HEK293 (cell line): ENCODE measurements at regions not wholly inside any gene's neighbourhood (a gene's known extent, or its start where the extent isn't known, plus 50 kb on each side); places are given as distances from the start of the nearest gene placed in this dataset.
"Not testable (repeated sequence)": the region's sequence is repeated elsewhere in the genome, so short reads cannot be mapped to it uniquely, and the experiment has no call there.

Experiments
- CTCF ChIA-PET: fragments of 350-600 bp; formaldehyde crosslinking; extraction: SDS; loops from one replicate; lab custom pipeline; 2021; ENCODE audit warnings: antibody characterized with exemption; lab: Yijun Ruan, JAX
- POLR2A ChIA-PET: fragments of 300-600 bp; formaldehyde crosslinking; extraction: SDS; loops from one replicate; lab custom pipeline; 2020; ENCODE audit warnings: antibody characterized with exemption, inconsistent platforms; lab: Yijun Ruan, JAX
- H3K27ac ChIP-seq: fragments of 200-500 bp; sonication (Bioruptor generic); 2 replicates; pipeline ENCODE4 v1.5.1; 2014; ENCODE audit warnings: low read depth, low read length, control low read depth, inconsistent platforms; ENCODE audit errors: extremely low read depth
- H3K36me3 ChIP-seq, 2 experiments: fragments of 200-500 bp in 1 of 2; sonication (Bioruptor generic) in 1 of 2; 1 replicate in 1 of 2; 2 replicates in 1 of 2; pipeline ENCODE4 v1.5.1; 2014 to 2017; ENCODE audit warnings: inconsistent platforms in 2 of 2, low read length in 2 of 2; ENCODE audit not compliant: control insufficient read depth in 2 of 2, insufficient read depth in 1 of 2
- H3K4me1 ChIP-seq: fragments of 200-500 bp; sonication (Bioruptor generic); 2 replicates; pipeline ENCODE4 v1.5.1; 2014; ENCODE audit warnings: mild to moderate bottlenecking, low read length, inconsistent platforms; ENCODE audit not compliant: control insufficient read depth, insufficient read depth
- H3K4me3 ChIP-seq: 2 replicates; pipeline ENCODE4 v1.5.1; 2011; ENCODE audit warnings: low read depth, mild to moderate bottlenecking, control low read depth, low read length, moderate library complexity
- H3K9me3 ChIP-seq: fragments of 200-500 bp; sonication (Bioruptor generic); 2 replicates; pipeline ENCODE4 v1.5.1; 2014; ENCODE audit warnings: low read depth, low read length, inconsistent platforms; ENCODE audit not compliant: control insufficient read depth, insufficient read depth
- BCL11A ChIP-seq: fragments of 450-650 bp; formaldehyde crosslinking; IDR thresholded peaks from 2 replicates; pipeline ENCODE4 v1.5.1; 2016; ENCODE audit warnings: low read depth, missing biosample characterization, missing genetic modification characterization
- GLI4 ChIP-seq: fragments of 450-650 bp; formaldehyde crosslinking; IDR thresholded peaks from 2 replicates; pipeline ENCODE4 v1.5.1; 2016; ENCODE audit warnings: missing biosample characterization, missing genetic modification characterization
- KLF16 ChIP-seq: fragments of 450-650 bp; formaldehyde crosslinking; IDR thresholded peaks from 2 replicates; pipeline ENCODE4 v1.5.1; 2017; ENCODE audit warnings: missing biosample characterization, missing genetic modification characterization
- MEIS1 ChIP-seq: sonication (generic); formaldehyde crosslinking; IDR thresholded peaks from 2 replicates; pipeline ENCODE4 v1.8.1; 2022; ENCODE audit warnings: missing genetic modification reagents, mild to moderate bottlenecking, borderline replicate concordance
- PRDM1 ChIP-seq: fragments of 450-650 bp; formaldehyde crosslinking; IDR thresholded peaks from 2 replicates; pipeline ENCODE4; 2016; ENCODE audit warnings: missing biosample characterization, missing genetic modification characterization
- REPIN1 ChIP-seq: fragments of 450-650 bp; formaldehyde crosslinking; IDR thresholded peaks from 2 replicates; pipeline ENCODE4 v1.5.1; 2017; ENCODE audit warnings: missing biosample characterization, missing genetic modification characterization, low read depth
- SCRT1 ChIP-seq: fragments of 450-650 bp; formaldehyde crosslinking; IDR thresholded peaks from 2 replicates; pipeline ENCODE4 v1.5.1; 2016; ENCODE audit warnings: missing biosample characterization, missing genetic modification characterization, borderline replicate concordance
- SP2 ChIP-seq: fragments of 450-650 bp; formaldehyde crosslinking; IDR thresholded peaks from 2 replicates; pipeline ENCODE4 v1.5.1; 2016; ENCODE audit warnings: missing biosample characterization, missing genetic modification characterization
- ZBTB48 ChIP-seq: fragments of 450-650 bp; formaldehyde crosslinking; IDR thresholded peaks from 2 replicates; pipeline ENCODE4 v1.5.1; 2016; ENCODE audit warnings: missing biosample characterization, missing genetic modification characterization
- ZFP37 ChIP-seq: fragments of 450-650 bp; formaldehyde crosslinking; IDR thresholded peaks from 2 replicates; pipeline ENCODE4 v1.5.1; 2016; ENCODE audit warnings: missing biosample characterization, missing genetic modification characterization
- ZNF174 ChIP-seq: fragments of 450-650 bp; formaldehyde crosslinking; IDR thresholded peaks from 2 replicates; pipeline ENCODE4 v1.5.0; 2017; ENCODE audit warnings: missing biosample characterization, mild to moderate bottlenecking, missing genetic modification characterization
- ZNF211 ChIP-seq: fragments of 450-650 bp; formaldehyde crosslinking; IDR thresholded peaks from 2 replicates; pipeline ENCODE4 v1.5.1; 2016; ENCODE audit warnings: low read depth, missing biosample characterization, missing genetic modification characterization
- ZNF341 ChIP-seq: fragments of 450-650 bp; formaldehyde crosslinking; IDR thresholded peaks from 2 replicates; pipeline ENCODE4; 2016; ENCODE audit warnings: low read depth, missing biosample characterization, missing genetic modification characterization
- ZNF426 ChIP-seq: fragments of 450-650 bp; formaldehyde crosslinking; IDR thresholded peaks from 2 replicates; pipeline ENCODE4 v1.5.1; 2017; ENCODE audit warnings: missing biosample characterization, missing genetic modification characterization, mild to moderate bottlenecking, inconsistent platforms, moderate library complexity
- ZNF548 ChIP-seq: fragments of 450-650 bp; formaldehyde crosslinking; IDR thresholded peaks from 2 replicates; pipeline ENCODE4 v1.5.1; 2016; ENCODE audit warnings: missing biosample characterization, missing genetic modification characterization
- ZNF549 ChIP-seq: fragments of 450-650 bp; IDR thresholded peaks from 2 replicates; pipeline ENCODE4 v1.5.1; 2018; ENCODE audit warnings: missing biosample characterization, missing genetic modification characterization, mild to moderate bottlenecking, inconsistent platforms, moderate library complexity
- ZNF560 ChIP-seq: fragments of 450-650 bp; formaldehyde crosslinking; IDR thresholded peaks from 2 replicates; pipeline ENCODE4 v1.5.1; 2017; ENCODE audit warnings: missing biosample characterization, missing genetic modification characterization, borderline replicate concordance
- ZNF571 ChIP-seq: fragments of 450-650 bp; formaldehyde crosslinking; IDR thresholded peaks from 2 replicates; pipeline ENCODE4 v1.5.0; 2017; ENCODE audit warnings: missing biosample characterization, missing genetic modification characterization
- ZNF623 ChIP-seq: fragments of 450-650 bp; formaldehyde crosslinking; IDR thresholded peaks from 2 replicates; pipeline ENCODE4 v1.5.1; 2016; ENCODE audit warnings: missing biosample characterization, missing genetic modification characterization
- ZNF629 ChIP-seq: fragments of 450-650 bp; formaldehyde crosslinking; IDR thresholded peaks from 2 replicates; pipeline ENCODE4 v1.5.1; 2017; ENCODE audit warnings: missing biosample characterization, missing genetic modification characterization
- ZNF747 ChIP-seq: fragments of 450-650 bp; formaldehyde crosslinking; IDR thresholded peaks from 2 replicates; pipeline ENCODE4 v1.5.1; 2016; ENCODE audit warnings: missing biosample characterization, missing genetic modification characterization
- TF ChIP-seq, protein P1 (sequence below): fragments of 450-650 bp; formaldehyde crosslinking; IDR thresholded peaks from 2 replicates; pipeline ENCODE4 v1.5.1; 2016; ENCODE audit warnings: missing biosample characterization, missing genetic modification characterization
- TF ChIP-seq, protein P2 (sequence below): fragments of 450-650 bp; formaldehyde crosslinking; IDR thresholded peaks from 2 replicates; pipeline ENCODE4 v1.5.1; 2016; ENCODE audit warnings: missing biosample characterization, missing genetic modification characterization
- TF ChIP-seq, protein P3 (sequence below): fragments of 450-650 bp; formaldehyde crosslinking; IDR thresholded peaks from 2 replicates; pipeline ENCODE4 v1.5.1; 2016; ENCODE audit warnings: missing biosample characterization, missing genetic modification characterization

DNA sequence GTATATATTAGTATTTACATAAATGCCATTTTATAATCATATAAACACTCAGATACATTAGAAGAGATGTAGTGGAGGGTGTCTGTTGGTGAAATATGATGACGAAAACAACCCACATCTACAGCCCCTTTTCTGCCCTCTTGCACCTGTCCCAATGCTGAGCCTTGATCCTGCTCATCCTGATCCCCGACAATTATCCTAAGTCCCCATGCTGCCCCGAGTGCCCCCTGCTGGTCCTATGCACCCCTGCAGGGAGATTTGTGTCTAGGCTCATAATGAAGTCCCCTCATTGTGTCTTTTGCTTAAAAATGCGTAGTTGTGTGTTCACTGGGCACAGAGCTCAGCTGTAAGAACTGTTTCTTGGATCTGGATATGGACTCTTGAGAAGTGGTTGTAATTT lies 554.5 kb downstream of the TMEM121 start:
- TF ChIP-seq, protein P1, sequence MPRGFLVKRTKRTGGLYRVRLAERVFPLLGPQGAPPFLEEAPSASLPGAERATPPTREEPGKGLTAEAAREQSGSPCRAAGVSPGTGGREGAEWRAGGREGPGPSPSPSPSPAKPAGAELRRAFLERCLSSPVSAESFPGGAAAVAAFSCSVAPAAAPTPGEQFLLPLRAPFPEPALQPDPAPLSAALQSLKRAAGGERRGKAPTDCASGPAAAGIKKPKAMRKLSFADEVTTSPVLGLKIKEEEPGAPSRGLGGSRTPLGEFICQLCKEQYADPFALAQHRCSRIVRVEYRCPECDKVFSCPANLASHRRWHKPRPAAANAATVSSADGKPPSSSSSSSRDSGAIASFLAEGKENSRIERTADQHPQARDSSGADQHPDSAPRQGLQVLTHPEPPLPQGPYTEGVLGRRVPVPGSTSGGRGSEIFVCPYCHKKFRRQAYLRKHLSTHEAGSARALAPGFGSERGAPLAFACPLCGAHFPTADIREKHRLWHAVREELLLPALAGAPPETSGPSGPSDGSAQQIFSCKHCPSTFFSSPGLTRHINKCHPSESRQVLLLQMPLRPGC (tag by site-specific recombination): no peak
- Histone ChIP-seq H3K36me3 (no peaks in the 10 kb centered on the region), H3K4me3 (no peak overlapping the region), H3K27ac (no peak overlapping the region), H3K9me3 (no peaks in the 10 kb centered on the region), H3K4me1 (no peaks in the 10 kb centered on the region)
- CTCF ChIA-PET: no interaction called here
- POLR2A ChIA-PET: no interaction called here

GRCh38 chr14:106081721-106082120 lies 555.3 kb downstream of the TMEM121 start:
- H3K27ac ChIP-seq, H3K4me3 ChIP-seq, H3K4me1 ChIP-seq, H3K9me3 ChIP-seq, POLR2A ChIA-PET, H3K36me3 ChIP-seq: not testable (repeated sequence)
- CTCF ChIA-PET: interaction anchor here (1.2 kb wide), 1 partner anchor 13 kb away, joined by 5 read pairs; no protein-coding TSS in a partner anchor

GRCh38 chr14:106083082-106083481 lies 556.7 kb downstream of the TMEM121 start:
- H3K4me3 ChIP-seq: no peak overlapping the region
- no peaks in the 10 kb centered on the region for H3K36me3 ChIP-seq
- no peak overlapping the region for H3K27ac ChIP-seq
- ChIA-PET POLR2A (no interaction called here), CTCF (no interaction called here)
- H3K4me1 ChIP-seq: no peaks in the 10 kb centered on the region
- TF ChIP-seq ZNF174 (tag by site-specific recombination) (no peak), ZNF211 (tag by site-specific recombination) (no peak), REPIN1 (tag by site-specific recombination) (no peak), BCL11A (tag by site-specific recombination) (no peak), ZNF426 (tag by site-specific recombination) (no peak), ZBTB48 (no peak), ZNF560 (tag by site-specific recombination) (no peak), MEIS1 (CRISPR knock-in tag) (no peak), ZNF629 (tag by site-specific recombination) (no peak), PRDM1 (no peak), SCRT1 (tag by site-specific recombination) (no peak), ZFP37 (tag by site-specific recombination) (no peak), ZNF747 (tag by site-specific recombination) (no peak)
- TF ChIP-seq, protein P2, sequence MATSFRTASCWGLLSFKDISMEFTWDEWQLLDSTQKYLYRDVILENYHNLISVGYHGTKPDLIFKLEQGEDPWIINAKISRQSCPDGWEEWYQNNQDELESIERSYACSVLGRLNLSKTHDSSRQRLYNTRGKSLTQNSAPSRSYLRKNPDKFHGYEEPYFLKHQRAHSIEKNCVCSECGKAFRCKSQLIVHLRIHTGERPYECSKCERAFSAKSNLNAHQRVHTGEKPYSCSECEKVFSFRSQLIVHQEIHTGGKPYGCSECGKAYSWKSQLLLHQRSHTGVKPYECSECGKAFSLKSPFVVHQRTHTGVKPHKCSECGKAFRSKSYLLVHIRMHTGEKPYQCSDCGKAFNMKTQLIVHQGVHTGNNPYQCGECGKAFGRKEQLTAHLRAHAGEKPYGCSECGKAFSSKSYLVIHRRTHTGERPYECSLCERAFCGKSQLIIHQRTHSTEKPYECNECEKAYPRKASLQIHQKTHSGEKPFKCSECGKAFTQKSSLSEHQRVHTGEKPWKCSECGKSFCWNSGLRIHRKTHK (tag by site-specific recombination): no peak
- no peaks in the 10 kb centered on the region for H3K9me3 ChIP-seq

DNA sequence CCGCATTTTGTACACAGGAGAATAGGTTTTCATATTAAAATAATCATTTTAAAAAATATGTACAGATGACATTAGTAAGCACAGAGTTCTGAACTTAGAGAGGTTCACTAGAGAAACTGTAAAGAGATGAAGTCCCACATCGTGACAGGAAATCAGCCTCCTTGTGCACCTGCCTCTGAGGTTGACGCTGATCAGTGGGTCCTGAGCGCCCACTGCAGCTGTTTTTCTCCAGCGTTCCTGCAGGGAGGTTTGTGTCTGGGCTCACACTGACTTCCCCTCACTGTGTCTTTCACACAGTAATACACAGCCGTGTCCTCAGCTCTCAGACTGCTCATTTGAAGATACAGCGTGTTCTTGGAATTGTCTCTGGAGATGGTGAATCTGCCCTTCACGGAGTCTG lies 561.5 kb downstream of the TMEM121 start:
- no peaks in the 10 kb centered on the region for H3K9me3 ChIP-seq
- no peak overlapping the region for H3K27ac ChIP-seq
- H3K36me3 ChIP-seq: no peaks in the 10 kb centered on the region
- ChIA-PET POLR2A (no interaction called here), CTCF (no interaction called here)
- no peak overlapping the region for H3K4me3 ChIP-seq
- no peaks in the 10 kb centered on the region for H3K4me1 ChIP-seq
- TF ChIP-seq SP2 (tag by site-specific recombination) (no peak), ZNF549 (tag by site-specific recombination) (no peak), ZNF623 (tag by site-specific recombination) (no peak), ZNF548 (tag by site-specific recombination) (no peak), GLI4 (tag by site-specific recombination) (no peak), ZNF426 (tag by site-specific recombination) (no peak), ZNF571 (tag by site-specific recombination) (no peak), ZNF341 (tag by site-specific recombination) (no peak), KLF16 (tag by site-specific recombination) (no peak)
- TF ChIP-seq, protein P1 (tag by site-specific recombination): no peak
- TF ChIP-seq, protein P3, sequence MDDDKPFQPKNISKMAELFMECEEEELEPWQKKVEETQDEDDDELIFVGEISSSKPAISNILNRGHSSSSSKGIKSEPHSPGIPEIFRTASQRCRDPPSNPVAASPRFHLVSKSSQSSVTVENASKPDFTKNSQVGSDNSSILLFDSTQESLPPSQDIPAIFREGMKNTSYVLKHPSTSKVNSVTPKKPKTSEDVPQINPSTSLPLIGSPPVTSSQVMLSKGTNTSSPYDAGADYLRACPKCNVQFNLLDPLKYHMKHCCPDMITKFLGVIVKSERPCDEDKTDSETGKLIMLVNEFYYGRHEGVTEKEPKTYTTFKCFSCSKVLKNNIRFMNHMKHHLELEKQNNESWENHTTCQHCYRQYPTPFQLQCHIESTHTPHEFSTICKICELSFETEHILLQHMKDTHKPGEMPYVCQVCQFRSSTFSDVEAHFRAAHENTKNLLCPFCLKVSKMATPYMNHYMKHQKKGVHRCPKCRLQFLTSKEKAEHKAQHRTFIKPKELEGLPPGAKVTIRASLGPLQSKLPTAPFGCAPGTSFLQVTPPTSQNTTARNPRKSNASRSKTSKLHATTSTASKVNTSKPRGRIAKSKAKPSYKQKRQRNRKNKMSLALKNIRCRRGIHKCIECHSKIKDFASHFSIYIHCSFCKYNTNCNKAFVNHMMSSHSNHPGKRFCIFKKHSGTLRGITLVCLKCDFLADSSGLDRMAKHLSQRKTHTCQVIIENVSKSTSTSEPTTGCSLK (tag by site-specific recombination): no peak
